HEK293T (cell line): ENCODE measurements at regions not wholly inside any gene's neighbourhood (a gene's known extent, or its start where the extent isn't known, plus 50 kb on each side); places are given as distances from the start of the nearest gene placed in this dataset.
"Not testable (repeated sequence)": the region's sequence is repeated elsewhere in the genome, so short reads cannot be mapped to it uniquely, and the experiment has no call there.

Source experiments
- CTCF ChIA-PET: fragments of 350-600 bp; formaldehyde crosslinking; extraction: SDS; loops from one replicate; lab custom pipeline; 2021; ENCODE audit warnings: antibody characterized with exemption, inconsistent platforms; lab: Yijun Ruan, JAX
- POLR2A ChIA-PET: fragments of 350-600 bp; formaldehyde crosslinking; extraction: SDS; loops from one replicate; lab custom pipeline; 2020; ENCODE audit warnings: antibody characterized with exemption, inconsistent platforms; lab: Yijun Ruan, JAX
- DNase-seq: peaks from one replicate; pipeline ENCODE4 v3.0.0; 2012; ENCODE audit warnings: mixed read lengths; ENCODE audit errors: extremely low spot score
- ARNT ChIP-seq: fragments of 450-650 bp; IDR thresholded peaks from 2 replicates; pipeline ENCODE4 v1.6.1; 2017; ENCODE audit warnings: mild to moderate bottlenecking
- BHLHE40 ChIP-seq: fragments of 450-650 bp; IDR thresholded peaks from 2 replicates; pipeline ENCODE4 v1.6.1; 2016; ENCODE audit warnings: mild to moderate bottlenecking, moderate library complexity, borderline replicate concordance
- CTBP1 ChIP-seq: fragments of 450-650 bp; IDR thresholded peaks from 2 replicates; pipeline ENCODE4 v1.6.1; 2016; ENCODE audit warnings: borderline replicate concordance
- ELF4 ChIP-seq: fragments of 450-650 bp; IDR thresholded peaks from 2 replicates; pipeline ENCODE4 v1.6.1; 2017; ENCODE audit warnings: antibody characterized with exemption
- FOXA1 ChIP-seq: fragments of 450-650 bp; IDR thresholded peaks from 2 replicates; pipeline ENCODE4 v1.6.1; 2016; ENCODE audit warnings: mild to moderate bottlenecking
- FOXK2 ChIP-seq: fragments of 450-650 bp; IDR thresholded peaks from 2 replicates; pipeline ENCODE4 v1.6.1; 2016; ENCODE audit warnings: mild to moderate bottlenecking
- FOXM1 ChIP-seq: fragments of 450-650 bp; IDR thresholded peaks from 2 replicates; pipeline ENCODE4 v1.6.1; 2017; ENCODE audit warnings: mild to moderate bottlenecking, borderline replicate concordance
- HDGF ChIP-seq: fragments of 450-650 bp; IDR thresholded peaks from 2 replicates; pipeline ENCODE4 v1.6.1; 2017; ENCODE audit warnings: antibody characterized with exemption, borderline replicate concordance
- L3MBTL2 ChIP-seq: fragments of 450-650 bp; conservative IDR thresholded peaks from 2 replicates; pipeline ENCODE4 v1.6.1; 2016; ENCODE audit warnings: mild to moderate bottlenecking
- LEF1 ChIP-seq: fragments of 450-650 bp; IDR thresholded peaks from 2 replicates; pipeline ENCODE4 v1.6.1; 2017; ENCODE audit warnings: mild to moderate bottlenecking, borderline replicate concordance
- NFRKB ChIP-seq: fragments of 450-650 bp; IDR thresholded peaks from 2 replicates; pipeline ENCODE4 v1.6.1; 2016; ENCODE audit warnings: mild to moderate bottlenecking, moderate library complexity
- PKNOX1 ChIP-seq: fragments of 450-650 bp; IDR thresholded peaks from 2 replicates; pipeline ENCODE4 v1.6.1; 2016
- SP1 ChIP-seq: fragments of 450-650 bp; IDR thresholded peaks from 2 replicates; pipeline ENCODE4 v1.6.1; 2017
- SUZ12 ChIP-seq: fragments of 450-650 bp; IDR thresholded peaks from 2 replicates; pipeline ENCODE4 v1.6.1; 2016; ENCODE audit warnings: mild to moderate bottlenecking
- TARDBP ChIP-seq: fragments of 450-650 bp; IDR thresholded peaks from 2 replicates; pipeline ENCODE4 v1.6.1; 2016
- ZNF384 ChIP-seq: fragments of 450-650 bp; IDR thresholded peaks from 2 replicates; pipeline ENCODE4 v1.6.1; 2016

GRCh38 chr17:13099089-13099735, 81.4 kb upstream of the ELAC2 start:
- no peak for TF ChIP-seq FOXA1
- TF ChIP-seq CTBP1, result no peak
- no peak for TF ChIP-seq LEF1
- TF ChIP-seq HDGF, result no peak
- no peak for TF ChIP-seq NFRKB
- TF ChIP-seq SP1, result no peak
- TF ChIP-seq ARNT, result no peak
- TF ChIP-seq TARDBP, result no peak
- TF ChIP-seq SUZ12, result no peak
- no peak for TF ChIP-seq FOXK2
- no peak for TF ChIP-seq PKNOX1
- no peak for TF ChIP-seq ZNF384
- no peak for TF ChIP-seq ELF4
- CTCF ChIA-PET, result interaction anchor here (0.8 kb wide), 1 partner anchor 69 kb away, joined by 3 read pairs; no protein-coding TSS in a partner anchor
- DNase-seq, result no peak
- POLR2A ChIA-PET, result no interaction called here

GRCh38 chr17:13096291-13096690, 78.5 kb upstream of the ELAC2 start:
- ChIA-PET CTCF (interaction anchor here (0.7 kb wide), 1 partner anchor 126 kb away, joined by 5 read pairs; no protein-coding TSS in a partner anchor), POLR2A (no interaction called here)
- no peak for DNase-seq
- TF ChIP-seq FOXK2 (no peak), BHLHE40 (no peak), FOXA1 (no peak), TARDBP (no peak), SP1 (no peak), ARNT (no peak), ZNF384 (no peak), CTBP1 (no peak), PKNOX1 (no peak), NFRKB (no peak), L3MBTL2 (no peak), SUZ12 (no peak), ELF4 (no peak), FOXM1 (no peak)

- DNase-seq, CTCF ChIA-PET, POLR2A ChIA-PET: not testable (repeated sequence)
Measured at GRCh38 chr17:13092010-13092409, 74.2 kb upstream of the ELAC2 start.

- TF ChIP-seq TARDBP, result no peak
- TF ChIP-seq FOXK2, result no peak
- no peak for TF ChIP-seq SP1
- no peak for TF ChIP-seq FOXM1
- TF ChIP-seq ARNT, result no peak
- no peak for TF ChIP-seq L3MBTL2
- no peak for TF ChIP-seq HDGF
- TF ChIP-seq CTBP1, result no peak
- no peak for TF ChIP-seq PKNOX1
- no peak for TF ChIP-seq BHLHE40
- CTCF ChIA-PET, result no interaction called here
- DNase-seq, result no peak
- POLR2A ChIA-PET, result no interaction called here
Measured at GRCh38 chr17:13088666-13089065, 70.8 kb upstream of the ELAC2 start.

GRCh38 chr17:13087802-13088201, 70.0 kb upstream of the ELAC2 start:
- ChIA-PET POLR2A (interaction anchor here (0.7 kb wide), 1 partner anchor 276 kb away, joined by 3 read pairs; no protein-coding TSS in a partner anchor), CTCF (no interaction called here)
- DNase-seq, result no peak

More at GRCh38 chr17:13087802-13088201, 70.0 kb upstream of the ELAC2 start:
- no peak for TF ChIP-seq CTBP1
- TF ChIP-seq ARNT, result no peak
- no peak for TF ChIP-seq NFRKB
- no peak for TF ChIP-seq FOXM1
- TF ChIP-seq BHLHE40, result no peak
- TF ChIP-seq PKNOX1, result no peak
- TF ChIP-seq TARDBP, result no peak
- no peak for TF ChIP-seq ZNF384
- TF ChIP-seq FOXK2, result no peak
- no peak for TF ChIP-seq ELF4
- no peak for TF ChIP-seq HDGF
- no peak for TF ChIP-seq L3MBTL2
- TF ChIP-seq SUZ12, result no peak
- TF ChIP-seq SP1, result no peak
- no peak for TF ChIP-seq FOXA1
- no peak for TF ChIP-seq LEF1
